Activated T-helper 17 cell treated with anti-CD3 and anti-CD28 coated beads, Interleukin-2, amount 50 U/mL, for 72 hours (primary cell): ENCODE measurements at regions not wholly inside any gene's neighbourhood (a gene's known extent, or its start where the extent isn't known, plus 50 kb on each side); places are given as distances from the start of the nearest gene placed in this dataset.
"Not testable (repeated sequence)": the region's sequence is repeated elsewhere in the genome, so short reads cannot be mapped to it uniquely, and the experiment has no call there.

Source experiments
- ATAC-seq: fragments of 150-1000 bp; cut with Tn5 transposase; replicated peaks from 2 replicates; pipeline ENCODE4 v1.10.0; 2021; ENCODE audit warnings: mild to moderate bottlenecking, moderate library complexity
- H3K27ac Mint-ChIP-seq: one replicate; pipeline ENCODE4 v1.8.0; 2022; ENCODE audit warnings: mixed read lengths
- H3K27me3 Mint-ChIP-seq: one replicate; pipeline ENCODE4 v1.8.0; 2022; ENCODE audit warnings: mixed read lengths
- H3K36me3 Mint-ChIP-seq: one replicate; pipeline ENCODE4 v1.8.0; 2022; ENCODE audit warnings: low read depth, mild to moderate bottlenecking, mixed read lengths
- H3K4me1 Mint-ChIP-seq: one replicate; pipeline ENCODE4 v1.8.0; 2022; ENCODE audit warnings: mixed read lengths
- H3K4me3 Mint-ChIP-seq: one replicate; pipeline ENCODE4 v1.8.0; 2022; ENCODE audit warnings: mild to moderate bottlenecking, mixed read lengths
- H3K9me3 Mint-ChIP-seq: one replicate; pipeline ENCODE4 v1.8.0; 2022; ENCODE audit warnings: mixed read lengths

DNA sequence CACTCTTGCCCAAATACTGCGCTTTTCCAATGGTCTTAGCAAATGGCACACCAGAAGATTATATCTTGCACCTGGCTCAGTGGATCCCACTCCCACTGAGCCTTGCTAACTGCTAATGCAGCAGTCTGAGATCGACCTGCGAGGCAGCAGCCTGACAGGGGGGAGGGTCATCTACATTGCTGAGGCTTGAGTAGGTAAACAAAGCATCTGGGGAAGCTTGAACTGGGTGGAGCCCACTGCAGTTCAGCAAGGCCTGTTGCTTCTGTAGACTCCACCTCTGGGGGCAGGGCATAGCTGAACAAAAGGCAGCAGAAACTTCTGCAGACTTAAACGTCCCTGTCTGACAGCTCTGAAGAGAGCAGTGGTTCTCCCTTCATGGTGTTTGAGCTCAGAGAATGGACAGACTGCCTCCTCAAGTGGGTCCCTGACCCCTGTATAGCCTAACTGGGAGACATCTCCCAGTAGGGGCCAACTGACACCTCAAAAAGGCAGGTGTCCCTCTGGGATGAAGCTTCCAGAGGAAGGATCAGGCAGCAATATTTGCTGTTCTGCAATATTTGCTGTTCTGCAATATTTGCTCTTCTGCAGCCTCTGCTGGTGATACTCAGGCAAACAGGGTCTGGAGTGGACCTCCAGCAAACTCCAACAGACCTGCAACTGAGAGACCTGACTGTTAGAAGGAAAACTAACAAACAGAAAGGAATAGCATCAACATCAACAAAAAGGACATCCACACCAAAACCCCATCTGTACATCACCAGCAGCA, 93.0 kb upstream of the MEGF10 start:
- peaks cover 21% of the 10 kb centered on the region for H3K27me3 Mint-ChIP-seq
- not testable (repeated sequence) for H3K4me3 Mint-ChIP-seq, ATAC-seq

DNA sequence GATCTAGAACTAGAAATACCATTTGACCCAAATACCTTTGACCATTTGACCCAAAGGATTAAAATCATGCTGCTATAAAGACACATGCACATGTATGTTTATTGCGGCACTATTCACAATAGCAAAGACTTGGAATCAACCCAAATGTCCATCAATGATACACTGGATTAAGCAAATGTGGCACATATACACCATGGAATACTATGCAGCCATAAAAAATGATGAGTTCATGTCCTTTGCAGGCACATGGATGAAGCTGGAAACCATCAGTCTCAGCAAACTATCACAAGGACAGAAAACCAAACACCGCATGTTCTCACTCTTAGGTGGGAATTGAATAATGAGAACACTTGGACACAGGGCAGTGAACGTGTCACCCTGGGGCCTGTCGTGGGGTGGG, 87.9 kb upstream of the MEGF10 start:
- ATAC-seq, H3K9me3 Mint-ChIP-seq, H3K4me1 Mint-ChIP-seq, H3K4me3 Mint-ChIP-seq, H3K36me3 Mint-ChIP-seq, H3K27me3 Mint-ChIP-seq, H3K27ac Mint-ChIP-seq: not testable (repeated sequence)

More for the DNA sequence above, 93.0 kb upstream of the MEGF10 start:
- H3K36me3 Mint-ChIP-seq, H3K4me1 Mint-ChIP-seq, H3K27ac Mint-ChIP-seq, H3K9me3 Mint-ChIP-seq: not testable (repeated sequence)

- H3K36me3 Mint-ChIP-seq = no peaks in the 10 kb centered on the region
- peaks cover 4% of the 10 kb centered on the region for H3K27me3 Mint-ChIP-seq
- ATAC-seq = no peak
- no peaks in the 10 kb centered on the region for H3K9me3 Mint-ChIP-seq
- H3K27ac Mint-ChIP-seq = no peak overlapping the region
- no peak overlapping the region for H3K4me3 Mint-ChIP-seq
- H3K4me1 Mint-ChIP-seq = no peaks in the 10 kb centered on the region
These were observed 86.8 kb upstream of the MEGF10 start for GRCh38 chr5:127203818-127204217.

DNA sequence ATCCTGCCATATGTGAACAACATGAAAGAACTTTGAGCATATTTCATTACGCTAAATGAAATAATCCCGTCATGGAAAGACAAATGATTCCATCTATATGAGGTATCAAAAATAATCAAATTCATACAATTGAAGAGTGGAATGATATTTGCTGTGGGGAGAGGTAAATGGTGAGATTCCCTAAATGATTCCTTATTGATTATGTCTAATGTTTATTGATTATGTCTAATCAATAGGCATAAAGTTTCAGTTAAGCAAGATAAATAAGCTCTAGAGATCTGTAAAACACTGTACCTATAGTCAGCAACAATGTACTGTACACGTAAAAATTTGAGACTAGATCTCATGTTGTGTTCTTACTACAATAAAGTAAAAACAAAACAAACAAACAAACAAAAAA, 85.4 kb upstream of the MEGF10 start:
- Mint-ChIP-seq H3K4me3 (no peak overlapping the region), H3K36me3 (no peaks in the 10 kb centered on the region), H3K27ac (no peak overlapping the region), H3K9me3 (no peaks in the 10 kb centered on the region), H3K27me3 (peaks cover 4% of the 10 kb centered on the region), H3K4me1 (no peaks in the 10 kb centered on the region)
- no peak for ATAC-seq

DNA sequence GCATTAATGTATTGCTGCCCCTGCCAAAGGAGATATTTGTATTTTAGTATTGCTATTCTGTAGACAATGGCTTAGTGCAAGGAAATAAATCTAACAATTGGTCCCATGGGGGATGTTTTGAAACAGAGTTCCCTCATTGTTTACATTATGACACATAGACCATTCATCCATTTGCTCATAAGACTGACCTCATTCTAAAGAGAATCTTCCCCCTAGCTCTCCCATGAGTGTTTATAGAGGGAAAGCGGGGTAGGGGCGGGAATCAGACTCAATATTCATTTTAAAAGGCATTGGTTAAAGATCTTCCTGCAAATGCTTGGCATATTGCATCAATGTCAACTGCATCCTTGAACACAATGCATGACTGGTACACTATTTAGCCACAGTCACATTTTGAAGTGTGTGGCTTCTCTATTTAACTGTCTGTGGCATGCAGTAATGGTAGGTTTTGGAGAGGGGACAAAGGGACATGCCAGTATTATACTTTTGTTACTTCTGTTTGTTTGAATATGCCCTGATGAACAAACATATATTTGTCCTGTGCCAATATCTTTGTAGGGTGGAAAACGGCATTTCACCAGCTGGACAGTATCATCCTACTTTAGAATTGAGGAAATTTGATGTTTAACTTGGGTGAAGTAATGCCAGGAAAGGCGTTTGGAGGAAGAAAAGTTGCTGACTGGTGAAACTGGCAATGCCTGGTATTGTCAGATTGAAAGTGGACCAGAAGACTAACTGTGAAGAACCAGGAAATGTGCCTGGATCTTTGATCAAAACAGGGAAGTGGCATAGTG, 84.1 kb upstream of the MEGF10 start:
- ATAC-seq = no peak
- Mint-ChIP-seq H3K36me3 (no peaks in the 10 kb centered on the region), H3K9me3 (no peaks in the 10 kb centered on the region), H3K4me3 (no peak overlapping the region), H3K27me3 (peaks cover 4% of the 10 kb centered on the region), H3K27ac (no peak overlapping the region), H3K4me1 (no peaks in the 10 kb centered on the region)

- H3K9me3 Mint-ChIP-seq = no peaks in the 10 kb centered on the region
- ATAC-seq = no peak
- no peaks in the 10 kb centered on the region for H3K36me3 Mint-ChIP-seq
- no peak overlapping the region for H3K4me3 Mint-ChIP-seq
- peaks cover 4% of the 10 kb centered on the region for H3K27me3 Mint-ChIP-seq
- no peak overlapping the region for H3K27ac Mint-ChIP-seq
- H3K4me1 Mint-ChIP-seq = no peaks in the 10 kb centered on the region
These were observed 80.6 kb upstream of the MEGF10 start for GRCh38 chr5:127210042-127210441.

DNA sequence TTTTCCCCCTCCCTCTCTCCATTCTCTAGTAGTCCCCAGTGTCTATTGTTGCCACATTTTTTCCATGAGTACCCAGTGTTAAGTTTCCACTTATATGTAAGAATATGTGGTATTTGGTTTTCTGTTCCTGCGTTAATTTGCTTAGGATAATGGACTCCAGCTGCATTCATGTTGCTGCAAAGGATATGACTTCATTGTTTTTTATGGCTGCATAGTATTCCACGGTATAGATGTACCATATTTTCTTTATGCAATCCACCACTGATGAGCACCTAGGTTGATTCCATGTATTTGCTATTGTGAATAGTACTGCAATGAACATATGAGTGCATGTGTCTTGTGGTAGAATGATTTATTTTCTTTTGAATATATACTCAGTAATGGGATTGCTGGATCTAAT, 77.4 kb upstream of the MEGF10 start:
- Mint-ChIP-seq H3K27ac (no peak overlapping the region), H3K9me3 (peaks cover 4% of the 10 kb centered on the region), H3K36me3 (no peaks in the 10 kb centered on the region), H3K27me3 (peaks cover 9% of the 10 kb centered on the region), H3K4me1 (no peaks in the 10 kb centered on the region), H3K4me3 (no peak overlapping the region)
- no peak for ATAC-seq

- Mint-ChIP-seq H3K27me3 (peaks cover 15% of the 10 kb centered on the region), H3K4me1 (no peaks in the 10 kb centered on the region), H3K4me3 (no peak overlapping the region), H3K9me3 (peaks cover 4% of the 10 kb centered on the region), H3K36me3 (no peaks in the 10 kb centered on the region), H3K27ac (no peak overlapping the region)
- no peak for ATAC-seq
These were observed 74.5 kb upstream of the MEGF10 start for GRCh38 chr5:127216143-127216542.

GRCh38 chr5:127216898-127217675, 73.5 kb upstream of the MEGF10 start:
- Mint-ChIP-seq H3K27me3 (peaks cover 15% of the 10 kb centered on the region), H3K4me3 (no peak overlapping the region), H3K36me3 (no peaks in the 10 kb centered on the region), H3K27ac (no peak overlapping the region), H3K4me1 (no peaks in the 10 kb centered on the region), H3K9me3 (peaks cover 4% of the 10 kb centered on the region)
- ATAC-seq = no peak

GRCh38 chr5:127221936-127222335, 68.7 kb upstream of the MEGF10 start:
- H3K27ac Mint-ChIP-seq, H3K4me1 Mint-ChIP-seq, H3K9me3 Mint-ChIP-seq, H3K36me3 Mint-ChIP-seq, ATAC-seq, H3K4me3 Mint-ChIP-seq: not testable (repeated sequence)
- H3K27me3 Mint-ChIP-seq = peaks cover 10% of the 10 kb centered on the region

GRCh38 chr5:127222571-127223156, 67.9 kb upstream of the MEGF10 start:
- H3K4me3 Mint-ChIP-seq, H3K9me3 Mint-ChIP-seq, H3K4me1 Mint-ChIP-seq, H3K36me3 Mint-ChIP-seq, H3K27me3 Mint-ChIP-seq, H3K27ac Mint-ChIP-seq, ATAC-seq: not testable (repeated sequence)

DNA sequence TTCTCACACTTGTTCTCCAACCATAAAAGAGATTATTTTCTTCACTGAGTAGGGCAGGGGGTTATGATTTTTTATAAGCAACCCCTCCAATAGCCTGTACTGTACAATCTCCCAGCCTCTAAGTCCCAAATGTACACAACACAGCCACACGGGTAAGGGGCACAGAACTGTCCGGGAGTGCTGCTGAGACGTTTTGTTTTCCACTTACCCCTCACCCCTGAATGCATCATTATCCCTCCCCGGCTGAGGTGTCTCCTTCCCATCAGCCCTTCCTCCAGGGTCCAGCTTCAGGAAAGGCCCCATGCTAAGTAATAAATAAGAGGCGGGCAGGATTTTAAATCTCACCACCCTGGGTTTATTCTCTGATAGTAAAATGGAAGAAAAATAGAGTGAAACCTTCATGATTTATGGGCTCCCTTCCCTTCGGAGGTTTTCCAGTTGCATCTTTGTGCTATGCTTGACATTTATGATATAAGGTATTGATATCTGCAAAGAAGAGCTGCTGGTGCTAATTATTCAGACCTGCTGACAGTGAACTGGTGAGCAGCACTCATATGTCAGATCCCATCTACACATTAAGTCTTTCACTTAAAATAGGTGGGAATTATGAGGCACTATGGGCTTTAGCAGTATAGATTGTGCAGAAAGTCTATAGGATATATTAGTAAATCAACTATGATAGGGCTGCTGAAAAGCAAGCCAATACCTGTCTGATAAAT, 67.2 kb upstream of the MEGF10 start:
- Mint-ChIP-seq H3K4me3 (no peak overlapping the region), H3K27me3 (peaks cover 5% of the 10 kb centered on the region), H3K27ac (no peak overlapping the region), H3K4me1 (no peaks in the 10 kb centered on the region), H3K36me3 (no peaks in the 10 kb centered on the region), H3K9me3 (peaks cover 3% of the 10 kb centered on the region)
- no peak for ATAC-seq

GRCh38 chr5:127227881-127228280, 62.7 kb upstream of the MEGF10 start:
- Mint-ChIP-seq H3K4me1 (peaks cover 9% of the 10 kb centered on the region), H3K9me3 (peaks cover 3% of the 10 kb centered on the region), H3K27me3 (no peaks in the 10 kb centered on the region), H3K27ac (no peak overlapping the region), H3K4me3 (no peak overlapping the region), H3K36me3 (no peaks in the 10 kb centered on the region)
- ATAC-seq = no peak
